ENCODE measurements at regions not wholly inside any gene's neighbourhood (a gene's known extent, or its start where the extent isn't known, plus 50 kb on each side); places are given as distances from the start of the nearest gene placed in this dataset.

DNA sequence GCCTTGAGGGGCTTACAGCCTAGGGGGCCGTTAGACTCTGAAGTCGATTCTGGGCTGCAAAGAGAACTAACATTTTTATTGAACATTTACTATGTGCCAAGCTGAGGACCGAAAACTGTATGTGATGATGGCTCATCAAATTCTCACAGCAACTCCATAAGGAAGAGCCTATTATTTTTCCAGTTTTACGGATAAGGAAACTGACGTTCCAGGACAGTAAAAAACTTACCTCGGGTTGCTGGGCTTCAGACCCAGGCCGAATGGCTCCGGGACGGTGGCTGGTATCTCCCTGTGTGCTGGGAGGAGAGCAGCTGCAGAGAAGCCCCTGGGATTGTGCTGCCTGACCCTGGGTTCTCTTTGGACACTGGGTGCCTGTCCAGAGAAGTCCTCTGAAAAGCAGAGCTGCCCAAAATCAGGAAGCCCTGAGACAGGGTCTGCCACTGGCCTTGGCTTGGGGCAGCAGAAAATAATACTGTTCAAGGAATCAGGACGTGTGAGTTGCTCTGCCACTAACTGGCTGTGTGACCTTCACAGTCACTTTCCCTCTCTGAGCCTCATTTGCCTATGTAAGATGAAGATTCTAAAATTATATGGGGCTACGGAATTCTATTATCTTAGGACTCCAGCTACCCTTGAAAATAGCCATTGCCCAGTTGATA lies 116.3 kb upstream of the CPEB4 start (continued):
- TF ChIP-seq, protein P1, sequence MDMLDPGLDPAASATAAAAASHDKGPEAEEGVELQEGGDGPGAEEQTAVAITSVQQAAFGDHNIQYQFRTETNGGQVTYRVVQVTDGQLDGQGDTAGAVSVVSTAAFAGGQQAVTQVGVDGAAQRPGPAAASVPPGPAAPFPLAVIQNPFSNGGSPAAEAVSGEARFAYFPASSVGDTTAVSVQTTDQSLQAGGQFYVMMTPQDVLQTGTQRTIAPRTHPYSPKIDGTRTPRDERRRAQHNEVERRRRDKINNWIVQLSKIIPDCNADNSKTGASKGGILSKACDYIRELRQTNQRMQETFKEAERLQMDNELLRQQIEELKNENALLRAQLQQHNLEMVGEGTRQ (IDR thresholded peaks at IDR 0.05; ENCODE audit: low read length): no peak
- TF ChIP-seq SIN3A (conservative IDR thresholded peaks at IDR 0.05 in 1 of 2, IDR thresholded peaks at IDR 0.05 in 1 of 2; ENCODE audit: low read depth in 1 of 2, low read length in 2 of 2) (no peak), SP2 (IDR thresholded peaks at IDR 0.05; ENCODE audit: low read length) (no peak), BCL11A (IDR thresholded peaks at IDR 0.05; ENCODE audit: low read depth in 2 of 2, low read length in 2 of 2) (no peak), FOSL1 (IDR thresholded peaks at IDR 0.05; ENCODE audit: insufficient read depth, low read depth, low read length) (no peak), SRF (IDR thresholded peaks at IDR 0.05; ENCODE audit: low read depth, low read length) (no peak), POLR2AphosphoS5 (IDR thresholded peaks at IDR 0.05; ENCODE audit: low read depth, low read length) (no peak), RAD21 (IDR thresholded peaks at IDR 0.05 in 1 of 2, conservative IDR thresholded peaks at IDR 0.05 in 1 of 2; ENCODE audit: low read depth in 2 of 2, low read length in 2 of 2) (no peak), GABPA (IDR thresholded peaks at IDR 0.05; ENCODE audit: borderline replicate concordance, insufficient read depth, low read length) (no peak)
